NCI-H1694 (cell line): ENCODE measurements at regions not wholly inside any gene's neighbourhood (a gene's known extent, or its start where the extent isn't known, plus 50 kb on each side); places are given as distances from the start of the nearest gene placed in this dataset.
"Not testable (repeated sequence)": the region's sequence is repeated elsewhere in the genome, so short reads cannot be mapped to it uniquely, and the experiment has no call there.

Experiments used
- DNase-seq: peaks from one replicate; lab custom pipeline; 2025; lab: John Stamatoyannopoulos, UW

- DNase-seq = no peak
Observed at GRCh38 chrX:30008031-30008430, 207.3 kb upstream of the MAGEB2 start.

DNA sequence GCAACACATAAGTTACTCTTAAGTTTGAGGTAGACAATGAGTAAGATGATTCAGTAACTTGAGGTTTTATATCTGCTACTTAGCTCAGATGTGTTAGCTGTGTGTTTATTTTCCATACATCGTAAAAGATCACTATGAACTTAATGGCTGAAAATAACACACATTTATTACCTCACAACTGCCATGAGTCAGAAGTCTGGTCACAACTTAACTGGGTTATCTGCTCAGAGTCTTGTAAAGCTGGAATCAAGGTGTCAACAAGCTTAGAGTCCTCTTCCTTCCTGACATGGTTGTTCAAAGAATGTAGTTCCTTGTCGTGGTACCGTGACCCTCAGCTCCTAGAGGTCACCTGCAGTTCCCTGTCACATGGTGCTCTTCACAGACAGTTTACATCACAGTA, 204.9 kb upstream of the MAGEB2 start:
- no peak for DNase-seq

GRCh38 chrX:30015440-30015839, 199.9 kb upstream of the MAGEB2 start:
- no peak for DNase-seq

DNA sequence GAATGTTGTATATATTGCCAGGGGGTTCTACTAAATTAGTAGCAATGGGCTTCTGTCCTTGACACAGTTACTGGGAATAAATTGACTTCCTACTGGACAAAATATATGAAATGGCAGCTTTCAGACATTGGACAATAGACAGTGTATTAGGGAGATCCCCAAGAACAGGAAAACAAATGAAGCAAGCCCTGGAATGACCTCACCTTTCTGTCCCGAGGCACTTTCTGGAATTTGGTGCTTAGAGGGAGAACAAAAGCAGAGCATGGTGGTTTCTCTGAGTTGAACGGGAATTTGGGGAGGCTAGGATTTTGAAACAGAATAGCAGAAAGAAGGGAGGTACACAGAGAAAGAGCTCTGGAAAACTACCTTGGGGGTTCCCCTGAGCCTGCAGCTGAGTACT, 187.7 kb upstream of the MAGEB2 start:
- no peak for DNase-seq

- not testable (repeated sequence) for DNase-seq
Observed at GRCh38 chrX:30036406-30036805, 179.0 kb upstream of the MAGEB2 start.

DNA sequence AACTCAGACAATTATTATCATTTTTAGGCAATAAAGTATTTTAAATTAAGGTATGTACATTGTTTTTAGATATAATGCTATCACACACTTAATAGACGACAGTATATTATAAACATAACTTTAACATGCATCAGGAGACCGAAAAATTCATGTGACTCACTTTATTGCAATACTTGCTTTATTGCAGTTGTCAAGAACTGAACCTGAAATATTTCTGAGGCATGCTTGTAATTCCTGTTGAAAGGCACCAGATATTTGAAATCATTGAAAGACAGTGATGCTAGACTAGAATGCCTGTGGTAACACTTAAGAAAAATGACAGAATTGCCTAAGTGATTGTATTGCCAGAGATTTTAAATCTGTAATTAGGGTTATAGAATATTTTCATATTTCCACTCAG, 175.6 kb upstream of the MAGEB2 start:
- DNase-seq = no peak

DNA sequence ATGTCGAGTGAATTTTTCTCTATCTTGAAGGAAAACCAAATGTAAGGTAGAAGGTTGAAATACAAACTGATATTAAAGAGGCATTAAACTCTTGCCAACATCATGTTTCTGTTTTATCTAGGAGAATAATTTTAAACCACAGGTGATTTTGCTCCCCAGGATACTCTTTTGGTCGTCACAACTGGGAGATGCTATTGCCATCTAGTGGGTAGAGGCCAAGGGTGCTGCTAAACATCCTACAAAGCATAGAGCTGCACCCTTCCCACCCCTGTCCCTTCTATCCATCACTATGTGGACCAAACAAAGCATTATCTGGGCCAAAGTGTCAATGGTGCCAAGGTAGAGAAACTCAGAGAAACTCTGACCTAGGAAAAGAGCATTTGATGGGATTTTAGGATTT, 154.6 kb upstream of the MAGEB2 start:
- DNase-seq = no peak

DNA sequence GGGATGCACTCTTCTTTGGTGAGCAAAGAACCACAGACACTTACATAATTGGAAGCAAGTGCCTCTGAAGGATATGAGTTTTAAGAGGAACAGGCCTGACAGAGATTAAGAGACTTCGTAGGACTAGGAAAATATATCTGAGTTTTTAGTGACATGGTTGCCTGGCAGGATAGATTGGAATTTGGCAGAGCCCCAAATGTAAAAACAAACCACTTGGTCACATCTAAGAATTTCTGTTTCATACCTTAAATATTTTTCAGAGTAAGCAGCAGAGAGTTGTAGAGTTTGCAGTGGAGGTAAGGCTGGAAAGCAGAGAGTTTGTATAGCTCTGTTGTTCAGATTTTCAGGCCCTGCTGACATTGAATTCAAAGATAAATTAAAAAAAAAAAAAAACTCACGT, 150.1 kb upstream of the MAGEB2 start:
- DNase-seq = no peak

- DNase-seq = no peak
Observed at GRCh38 chrX:30067677-30068076, 147.7 kb upstream of the MAGEB2 start.

GRCh38 chrX:30085571-30085970, 129.8 kb upstream of the MAGEB2 start:
- DNase-seq = no peak

- no peak for DNase-seq
Observed at GRCh38 chrX:30111431-30111830, 103.9 kb upstream of the MAGEB2 start.

DNA sequence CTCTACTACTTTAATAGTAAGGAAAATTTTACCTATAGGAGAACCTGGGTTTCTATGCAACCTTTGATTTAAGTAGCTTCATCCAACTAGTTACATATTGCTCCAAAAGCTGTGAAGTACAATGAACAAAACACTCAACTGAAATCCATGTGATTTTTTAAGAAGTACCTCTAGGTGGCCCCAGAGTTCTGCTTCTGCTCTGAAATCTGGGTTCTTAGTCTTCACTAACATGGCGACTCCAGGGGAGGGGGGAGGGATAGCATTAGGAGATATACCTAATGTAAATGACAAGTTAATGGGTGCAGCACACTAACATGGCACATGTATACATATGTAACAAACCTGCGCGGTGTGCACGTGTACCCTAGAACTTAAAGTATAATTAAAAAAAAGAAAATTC, 73.4 kb upstream of the MAGEB2 start:
- peak; percentile 2 for DNase-seq

GRCh38 chrX:30144221-30144620, 71.1 kb upstream of the MAGEB2 start:
- DNase-seq = no peak

DNA sequence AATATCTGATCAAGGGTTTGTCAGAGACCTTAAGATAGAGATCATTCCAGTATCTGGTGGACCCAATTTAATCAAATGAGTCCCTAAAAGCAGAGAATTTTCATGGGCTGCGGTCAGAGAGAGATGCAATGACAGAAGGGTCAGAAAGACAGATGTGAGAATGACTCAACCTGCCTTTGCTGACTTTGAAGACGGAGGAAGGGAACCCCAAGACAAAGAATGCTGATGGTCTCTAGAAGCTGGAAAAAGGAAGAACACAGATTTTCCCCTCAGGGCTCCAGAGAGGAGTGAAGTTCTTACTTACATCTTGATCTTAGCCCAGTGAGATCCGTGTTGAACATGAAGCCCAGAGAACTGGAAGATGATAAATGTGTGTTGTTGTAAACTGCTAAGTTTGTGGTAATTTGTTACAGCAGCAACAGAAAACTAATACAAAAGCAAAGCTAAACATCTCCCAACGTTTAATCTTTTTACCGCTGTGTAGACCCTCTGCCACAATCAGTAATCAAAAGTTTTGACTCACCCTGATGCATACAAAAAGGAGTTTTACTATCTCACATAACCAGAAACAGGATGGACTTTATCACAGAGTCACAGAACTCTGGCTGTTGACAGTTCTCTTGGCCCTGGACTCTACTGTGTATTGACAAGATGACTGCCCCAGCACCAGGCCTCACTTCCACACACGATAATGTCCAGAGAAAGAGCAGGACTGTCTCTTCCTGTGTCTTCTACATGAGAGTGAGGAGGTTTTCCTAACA, 70.2 kb upstream of the MAGEB2 start:
- no peak for DNase-seq

- DNase-seq = no peak
Observed at GRCh38 chrX:30147996-30148643, 67.2 kb upstream of the MAGEB2 start.

DNA sequence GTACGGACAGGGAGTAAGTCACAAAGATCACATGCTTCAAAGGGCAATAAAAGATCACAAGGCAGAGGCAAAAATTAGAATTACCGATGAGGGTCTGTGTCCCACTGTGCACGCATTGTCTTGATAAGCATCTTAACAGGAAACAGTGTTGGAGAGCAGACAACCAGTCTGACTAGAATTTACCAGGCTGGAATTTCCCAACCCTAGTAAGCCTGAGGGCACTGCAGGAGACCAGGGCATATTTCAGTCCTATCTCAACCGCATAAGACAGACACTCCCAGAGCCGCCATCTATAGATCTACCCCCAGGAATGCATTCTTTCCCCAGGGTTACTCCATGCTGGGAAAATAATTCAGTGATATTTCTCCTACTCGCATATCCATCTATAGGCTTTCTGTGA, 66.2 kb upstream of the MAGEB2 start:
- not testable (repeated sequence) for DNase-seq

GRCh38 chrX:30150196-30150895, 65.0 kb upstream of the MAGEB2 start:
- DNase-seq = no peak

DNA sequence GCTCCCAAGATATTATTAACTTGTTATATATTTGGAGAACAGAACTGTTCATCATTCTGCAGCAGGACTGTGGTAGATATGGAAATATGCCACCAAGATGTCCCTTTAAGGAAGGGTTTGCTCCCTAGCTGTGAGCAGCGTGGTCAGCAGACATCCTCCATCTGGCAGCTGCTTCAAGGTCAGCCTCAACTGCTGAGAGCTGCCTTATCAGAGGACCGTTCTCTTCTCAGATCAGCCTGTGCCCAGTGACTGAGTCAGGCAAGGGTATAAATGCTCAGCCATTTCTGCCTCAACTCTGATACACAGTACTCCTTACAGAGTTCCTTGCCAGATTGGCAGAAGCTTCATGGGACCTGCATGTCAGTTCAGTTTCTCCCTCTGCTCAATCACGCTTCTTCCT, 63.4 kb upstream of the MAGEB2 start:
- DNase-seq = no peak

DNA sequence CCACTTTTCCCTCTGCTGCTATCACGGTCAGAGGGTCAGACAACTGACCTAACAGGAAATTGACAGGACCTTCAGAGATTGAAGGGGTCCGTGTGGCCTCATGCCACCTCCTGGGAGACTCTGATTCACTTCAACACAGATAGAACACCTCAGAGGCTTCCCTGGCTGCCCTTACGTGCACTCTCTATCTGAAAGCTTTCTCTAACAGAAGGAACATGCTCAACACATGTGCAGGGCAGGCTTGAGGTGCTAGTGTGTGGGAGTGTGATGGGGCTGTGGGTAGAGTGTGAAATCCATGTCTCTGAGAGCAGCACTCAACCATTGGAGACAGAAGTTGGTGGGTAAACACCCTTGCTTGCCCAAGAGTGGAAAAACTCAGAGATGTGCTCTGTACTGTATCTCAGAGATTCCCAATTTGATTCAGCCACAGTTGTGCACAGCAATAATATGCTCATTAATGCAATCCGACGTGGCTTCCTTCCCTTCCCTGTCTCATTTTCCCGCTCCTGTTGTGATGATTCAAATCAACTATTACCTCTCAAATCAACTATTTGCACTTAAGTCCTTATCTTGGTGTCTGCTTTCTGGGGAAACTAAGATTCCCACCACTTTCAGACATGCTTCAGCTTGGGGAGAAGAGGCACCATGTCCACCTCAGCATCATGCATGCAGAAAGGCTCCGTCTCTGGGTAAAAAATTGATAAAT, 62.0 kb upstream of the MAGEB2 start:
- DNase-seq = no peak

DNA sequence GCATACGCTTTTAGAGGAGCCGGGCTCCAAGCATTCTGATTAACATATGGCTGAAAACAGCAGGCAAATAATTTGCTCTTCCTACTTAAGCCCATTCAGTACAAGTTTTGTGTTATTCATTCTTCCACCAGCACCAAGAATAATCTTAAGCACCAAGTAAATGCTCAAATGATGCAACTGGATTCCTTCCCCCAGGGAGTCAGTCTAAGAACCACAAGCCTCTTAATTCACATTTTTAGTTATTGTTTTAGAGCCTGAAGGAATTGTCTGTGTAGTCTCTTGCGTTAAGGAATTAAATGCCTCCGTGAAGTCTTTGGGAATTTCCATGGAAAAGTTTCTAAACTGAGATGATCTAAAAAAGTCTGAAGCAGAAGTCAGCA, 61.5 kb upstream of the MAGEB2 start:
- no peak for DNase-seq

DNA sequence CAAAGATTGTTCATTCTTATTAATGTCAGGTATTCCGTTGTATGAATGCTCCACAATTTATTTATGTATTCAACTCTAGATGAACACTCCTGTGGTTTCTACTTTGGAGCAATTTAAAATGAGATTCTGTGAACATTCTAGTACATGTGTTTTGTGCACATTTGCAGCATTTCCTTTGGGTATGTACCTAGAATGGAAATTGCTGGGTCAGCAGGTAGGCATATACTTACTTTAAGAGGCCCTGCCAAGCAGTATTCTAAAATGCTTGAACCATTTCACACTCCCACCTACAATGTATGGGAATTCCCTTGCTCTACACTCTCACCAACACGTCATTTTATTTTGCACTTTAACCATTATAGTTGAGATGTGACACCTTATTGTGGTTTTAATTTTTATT, 59.4 kb upstream of the MAGEB2 start:
- no peak for DNase-seq

DNA sequence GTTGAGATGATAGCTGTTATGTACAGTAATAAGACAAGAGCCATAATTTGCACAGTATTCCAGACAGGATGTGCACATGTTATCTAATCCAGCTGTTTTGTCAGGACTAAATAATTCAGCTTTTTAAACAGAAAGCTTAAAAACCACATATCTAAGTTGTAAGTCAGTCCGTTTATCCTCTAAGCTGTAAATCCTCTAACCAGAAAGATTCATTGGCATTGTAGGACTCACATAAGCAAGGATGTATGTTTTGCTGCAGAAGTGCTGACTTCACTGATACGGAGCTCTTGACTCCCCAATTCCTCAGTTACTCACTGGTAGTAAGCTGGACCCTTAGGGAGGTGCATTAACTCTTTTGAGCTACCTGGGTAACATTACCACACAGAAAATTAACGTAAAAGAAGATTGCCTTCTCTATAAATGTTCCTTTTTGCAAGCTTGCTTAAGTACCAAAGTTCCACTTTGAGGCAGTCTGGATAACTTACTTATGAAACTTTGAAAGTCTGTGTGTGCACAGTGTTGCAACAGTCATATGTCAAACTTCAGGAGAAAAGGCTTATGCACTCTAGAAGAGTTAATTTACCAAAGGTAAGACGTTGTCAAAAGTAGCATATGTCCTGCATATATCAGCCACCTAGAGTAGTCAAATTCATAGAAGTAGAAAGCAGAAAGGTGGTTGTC, 58.3 kb upstream of the MAGEB2 start:
- no peak for DNase-seq
